ENCODE measurements at regions not wholly inside any gene's neighbourhood (a gene's known extent, or its start where the extent isn't known, plus 50 kb on each side); places are given as distances from the start of the nearest gene placed in this dataset.

- no peak overlapping the region for H3K4me3 ChIP-seq (ENCODE audit: control insufficient read depth, low read depth, low read length)
- no peak for DNase-seq (ENCODE audit: low read depth)
- TF ChIP-seq, protein P1, sequence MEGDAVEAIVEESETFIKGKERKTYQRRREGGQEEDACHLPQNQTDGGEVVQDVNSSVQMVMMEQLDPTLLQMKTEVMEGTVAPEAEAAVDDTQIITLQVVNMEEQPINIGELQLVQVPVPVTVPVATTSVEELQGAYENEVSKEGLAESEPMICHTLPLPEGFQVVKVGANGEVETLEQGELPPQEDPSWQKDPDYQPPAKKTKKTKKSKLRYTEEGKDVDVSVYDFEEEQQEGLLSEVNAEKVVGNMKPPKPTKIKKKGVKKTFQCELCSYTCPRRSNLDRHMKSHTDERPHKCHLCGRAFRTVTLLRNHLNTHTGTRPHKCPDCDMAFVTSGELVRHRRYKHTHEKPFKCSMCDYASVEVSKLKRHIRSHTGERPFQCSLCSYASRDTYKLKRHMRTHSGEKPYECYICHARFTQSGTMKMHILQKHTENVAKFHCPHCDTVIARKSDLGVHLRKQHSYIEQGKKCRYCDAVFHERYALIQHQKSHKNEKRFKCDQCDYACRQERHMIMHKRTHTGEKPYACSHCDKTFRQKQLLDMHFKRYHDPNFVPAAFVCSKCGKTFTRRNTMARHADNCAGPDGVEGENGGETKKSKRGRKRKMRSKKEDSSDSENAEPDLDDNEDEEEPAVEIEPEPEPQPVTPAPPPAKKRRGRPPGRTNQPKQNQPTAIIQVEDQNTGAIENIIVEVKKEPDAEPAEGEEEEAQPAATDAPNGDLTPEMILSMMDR (IDR thresholded peaks at IDR 0.05; ENCODE audit: control insufficient read depth, insufficient read depth, low read depth, low read length, missing control alignments) = no peak
Measured at GRCh38 chr2:217031445-217031844, 171.6 kb upstream of the TNP1 start.

- DNase-seq (ENCODE audit: low read depth) = no peak
- H3K4me3 ChIP-seq (ENCODE audit: control insufficient read depth, low read depth, low read length) = no peak overlapping the region
- TF ChIP-seq, protein P1 (IDR thresholded peaks at IDR 0.05; ENCODE audit: control insufficient read depth, insufficient read depth, low read depth, low read length, missing control alignments) = no peak
Measured at GRCh38 chr2:217030081-217030480, 170.2 kb upstream of the TNP1 start.

DNA sequence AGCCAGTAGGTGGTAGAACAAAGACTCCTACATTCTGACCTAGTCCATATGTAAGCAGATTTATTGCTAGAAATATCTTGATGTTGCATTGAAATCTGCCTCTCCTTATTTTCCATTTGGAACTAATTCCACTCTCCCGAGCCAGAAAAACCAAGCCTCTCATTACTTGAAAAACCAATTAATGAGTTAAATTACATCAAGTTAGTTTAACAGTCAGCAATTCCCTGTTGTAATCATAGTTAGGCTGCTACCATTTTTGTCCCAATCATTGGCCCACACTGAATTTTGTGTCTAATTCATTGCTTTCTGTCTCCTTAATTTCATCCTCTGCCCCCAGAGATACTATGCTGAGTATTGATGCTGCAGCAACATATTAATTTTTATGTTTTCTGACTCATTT is 168.3 kb upstream of the TNP1 start:
- DNase-seq (ENCODE audit: low read depth) = no peak
- TF ChIP-seq, protein P1 (IDR thresholded peaks at IDR 0.05; ENCODE audit: control insufficient read depth, insufficient read depth, low read depth, low read length, missing control alignments) = no peak
- no peak overlapping the region for H3K4me3 ChIP-seq (ENCODE audit: control insufficient read depth, low read depth, low read length)

GRCh38 chr2:217027414-217027813 is 167.6 kb upstream of the TNP1 start:
- H3K4me3 ChIP-seq (ENCODE audit: control insufficient read depth, low read depth, low read length) = no peak overlapping the region
- DNase-seq (ENCODE audit: low read depth) = no peak
- TF ChIP-seq, protein P1 (IDR thresholded peaks at IDR 0.05; ENCODE audit: control insufficient read depth, insufficient read depth, low read depth, low read length, missing control alignments) = no peak

GRCh38 chr2:217026569-217026968 is 166.7 kb upstream of the TNP1 start:
- H3K4me3 ChIP-seq (ENCODE audit: control insufficient read depth, low read depth, low read length) = no peak overlapping the region
- TF ChIP-seq, protein P1 (IDR thresholded peaks at IDR 0.05; ENCODE audit: control insufficient read depth, insufficient read depth, low read depth, low read length, missing control alignments) = no peak
- no peak for DNase-seq (ENCODE audit: low read depth)

GRCh38 chr2:217026161-217026560 is 166.3 kb upstream of the TNP1 start:
- H3K4me3 ChIP-seq (ENCODE audit: control insufficient read depth, low read depth, low read length) = no peak overlapping the region
- no peak for DNase-seq (ENCODE audit: low read depth)
- TF ChIP-seq, protein P1 (IDR thresholded peaks at IDR 0.05; ENCODE audit: control insufficient read depth, insufficient read depth, low read depth, low read length, missing control alignments) = no peak

GRCh38 chr2:217023611-217024010 is 163.7 kb upstream of the TNP1 start:
- TF ChIP-seq, protein P1 (IDR thresholded peaks at IDR 0.05; ENCODE audit: control insufficient read depth, insufficient read depth, low read depth, low read length, missing control alignments) = no peak
- no peak overlapping the region for H3K4me3 ChIP-seq (ENCODE audit: control insufficient read depth, low read depth, low read length)
- no peak for DNase-seq (ENCODE audit: low read depth)
